GM23248 (cell line): ENCODE measurements at regions not wholly inside any gene's neighbourhood (a gene's known extent, or its start where the extent isn't known, plus 50 kb on each side); places are given as distances from the start of the nearest gene placed in this dataset.

Experiments used
- EZH2 ChIP-seq: fragments of 200-600 bp; sonication (generic); IDR thresholded peaks from 2 replicates; pipeline ENCODE4 v1.6.1; 2018; ENCODE audit warnings: antibody characterized with exemption, mild to moderate bottlenecking; ENCODE audit not compliant: insufficient read depth, poor library complexity, severe bottlenecking
- EZH2phosphoT487 ChIP-seq: fragments of 200-600 bp; sonication (generic); IDR thresholded peaks from 2 replicates; pipeline ENCODE4 v1.6.1; 2018; ENCODE audit warnings: antibody characterized with exemption, moderate library complexity, mild to moderate bottlenecking, low read depth; ENCODE audit not compliant: insufficient read depth

- no peak for TF ChIP-seq EZH2phosphoT487
- TF ChIP-seq EZH2 = no peak
Measured at GRCh38 chr12:30862486-30862885, 64.1 kb upstream of the TSPAN11 start.
